GM21619 (cell line): ENCODE measurements at regions not wholly inside any gene's neighbourhood (a gene's known extent, or its start where the extent isn't known, plus 50 kb on each side); places are given as distances from the start of the nearest gene placed in this dataset.
"Not testable (repeated sequence)": the region's sequence is repeated elsewhere in the genome, so short reads cannot be mapped to it uniquely, and the experiment has no call there.

ENCODE experiments used
- ATAC-seq: cut with Tn5 transposase; IDR thresholded peaks from one replicate; pipeline ENCODE4 v1.9.1; 2021; ENCODE audit not compliant: unreplicated experiment

GRCh38 chr16:16559179-16559740, 180.3 kb downstream of the NPIPA7 start:
- not testable (repeated sequence) for ATAC-seq

- not testable (repeated sequence) for ATAC-seq
Measured at GRCh38 chr16:16561532-16561931, 182.6 kb downstream of the NPIPA7 start.

GRCh38 chr16:16563962-16564361, 185.0 kb downstream of the NPIPA7 start:
- ATAC-seq = not testable (repeated sequence)

DNA sequence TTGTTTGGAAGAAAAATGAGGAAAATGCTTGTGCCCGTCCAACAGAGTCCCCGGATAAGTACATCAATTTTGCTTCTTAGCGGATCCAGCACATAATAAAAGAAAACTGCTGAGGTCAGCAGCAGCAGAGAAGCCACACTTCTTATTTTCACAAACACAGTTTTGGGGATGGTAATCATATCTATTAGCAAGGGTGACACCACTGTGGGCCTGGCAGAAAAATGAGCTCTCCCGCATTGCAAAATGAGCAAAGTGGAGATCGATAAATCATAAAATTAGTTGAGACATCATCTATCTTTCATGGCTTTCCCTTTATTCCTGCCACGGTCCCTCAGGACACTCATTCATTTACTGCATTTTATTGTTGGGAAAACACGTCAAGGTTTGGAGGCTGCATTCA, 186.4 kb downstream of the NPIPA7 start:
- not testable (repeated sequence) for ATAC-seq

- not testable (repeated sequence) for ATAC-seq
Measured at GRCh38 chr16:16570055-16570454, 191.1 kb downstream of the NPIPA7 start.

DNA sequence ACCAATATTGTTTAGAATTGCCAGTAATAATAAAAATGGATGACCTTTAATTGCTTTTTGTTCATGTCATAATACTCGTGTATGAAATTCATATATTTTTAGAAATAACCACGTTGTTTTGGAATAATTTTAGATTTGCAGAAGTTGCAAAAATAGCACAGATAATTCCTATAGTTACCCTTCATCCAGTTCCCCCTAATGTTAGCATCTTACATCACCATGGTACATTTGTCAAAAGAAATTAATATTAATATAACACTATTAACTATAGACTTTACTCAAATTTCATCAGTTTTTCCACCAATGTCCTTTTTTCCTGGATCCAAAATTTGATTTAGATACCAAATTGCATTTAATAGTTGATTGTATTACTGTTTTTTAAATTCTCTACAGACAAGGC, 191.9 kb downstream of the NPIPA7 start:
- not testable (repeated sequence) for ATAC-seq

GRCh38 chr16:16572130-16572774, 193.3 kb downstream of the NPIPA7 start:
- not testable (repeated sequence) for ATAC-seq

DNA sequence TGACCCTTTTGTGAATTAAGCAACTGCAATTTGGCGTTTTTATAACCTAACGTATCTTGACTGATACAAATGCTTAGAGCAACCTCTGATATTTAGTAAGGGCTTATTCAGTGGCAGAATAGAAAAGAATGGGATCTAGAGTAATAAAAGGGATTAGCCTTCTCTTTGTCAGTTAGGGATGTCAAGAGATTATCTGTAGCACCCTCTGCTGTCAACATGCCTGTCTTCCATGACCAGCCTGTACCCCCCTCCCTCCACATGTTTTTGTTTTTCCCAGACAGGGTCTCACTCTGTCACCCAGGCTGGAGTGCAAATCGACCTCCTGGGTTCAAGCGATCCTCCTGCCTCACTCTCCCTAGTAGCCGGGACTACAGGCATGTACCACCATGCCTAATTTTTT, 198.1 kb downstream of the NPIPA7 start:
- ATAC-seq = not testable (repeated sequence)

DNA sequence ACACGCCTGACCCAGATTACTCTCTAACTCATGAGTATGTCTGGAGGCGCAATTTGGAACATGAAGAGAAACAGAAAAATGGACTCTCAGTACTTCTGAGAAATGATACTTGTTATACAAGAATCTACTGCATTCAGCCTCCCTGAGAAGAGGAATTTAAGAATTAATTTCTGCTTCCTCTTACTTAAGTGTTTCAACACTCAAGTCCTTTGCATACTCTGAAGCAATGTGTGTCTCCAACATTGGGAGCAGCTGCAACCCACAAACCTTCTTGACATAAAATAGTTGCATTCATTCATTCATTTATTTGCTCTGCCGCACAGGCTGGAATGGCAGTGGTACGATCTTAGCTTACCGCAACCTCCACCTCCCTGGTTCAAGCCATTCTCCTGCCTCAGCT, 199.8 kb downstream of the NPIPA7 start:
- ATAC-seq = no peak

- not testable (repeated sequence) for ATAC-seq
Measured at GRCh38 chr16:16582916-16583315, 204.0 kb downstream of the NPIPA7 start.

- ATAC-seq = not testable (repeated sequence)
Measured at GRCh38 chr16:16586073-16586651, 207.2 kb downstream of the NPIPA7 start.

DNA sequence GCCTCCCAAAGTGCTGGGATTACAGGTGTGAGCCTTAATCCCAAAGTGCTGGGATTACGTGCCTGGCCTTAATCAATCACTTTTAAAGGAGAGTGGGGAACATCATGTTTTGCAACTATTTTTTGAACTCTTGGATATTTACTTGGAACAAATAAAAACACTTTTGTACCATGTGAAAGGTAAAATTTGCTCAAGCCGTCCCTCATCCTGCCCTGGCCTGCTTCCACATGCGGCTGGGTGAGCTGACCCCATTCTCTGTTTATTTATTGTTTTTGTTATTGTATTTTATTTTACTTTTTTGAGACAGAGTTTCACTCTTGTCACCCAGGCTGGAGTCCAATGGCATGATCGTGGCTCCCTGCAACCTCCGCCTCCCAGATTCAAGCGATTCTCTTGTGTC, 208.0 kb downstream of the NPIPA7 start:
- ATAC-seq = not testable (repeated sequence)

DNA sequence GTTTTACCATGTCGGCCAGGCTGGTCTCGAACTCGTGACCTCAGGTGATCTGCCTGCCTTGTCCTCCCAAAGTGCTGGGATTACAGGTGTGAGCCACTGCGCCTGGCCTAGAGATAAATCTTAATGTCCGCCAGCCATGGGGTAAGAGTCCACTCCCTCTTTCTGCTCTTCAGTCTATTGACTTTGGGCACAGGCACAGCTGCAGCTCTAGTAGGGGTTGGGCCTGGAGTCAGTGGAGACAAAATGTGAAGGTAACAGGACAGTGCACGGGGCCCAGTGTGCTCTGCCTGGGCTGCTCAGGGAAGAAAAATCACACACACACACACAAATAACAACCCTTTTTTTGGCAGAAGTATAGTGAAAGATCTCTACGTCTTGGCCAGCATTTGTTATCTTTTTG, 209.5 kb downstream of the NPIPA7 start:
- not testable (repeated sequence) for ATAC-seq

DNA sequence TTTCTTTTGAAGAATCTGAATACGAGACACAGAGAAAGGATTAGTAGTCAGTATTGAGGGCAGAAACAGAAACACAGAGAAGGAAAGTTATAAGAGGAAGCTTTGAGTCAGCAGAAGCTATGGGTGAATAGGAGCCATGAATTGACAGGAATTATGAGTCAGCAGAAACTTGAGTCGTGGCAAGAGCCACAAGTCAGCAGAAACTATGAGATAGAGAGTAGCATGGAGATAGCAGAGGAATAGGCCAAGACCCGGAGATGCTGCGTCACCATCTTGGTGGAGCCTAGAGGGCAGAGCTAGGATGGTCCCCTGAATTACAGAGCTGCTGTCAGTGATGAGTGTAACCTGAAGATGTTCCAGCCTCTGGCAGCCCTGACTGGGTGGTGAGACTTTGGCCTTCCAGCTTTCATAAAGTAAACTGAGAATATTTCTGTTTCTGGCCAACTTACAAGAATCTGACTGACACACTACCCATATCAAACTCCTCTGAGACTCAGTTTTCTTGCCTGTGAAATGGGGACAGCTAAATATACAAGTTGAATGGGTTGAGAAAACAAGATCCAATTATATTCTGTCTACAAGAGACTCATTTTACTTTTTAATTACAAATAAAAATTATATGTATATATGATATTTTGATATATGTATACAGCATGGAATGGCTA, 211.8 kb downstream of the NPIPA7 start:
- not testable (repeated sequence) for ATAC-seq

DNA sequence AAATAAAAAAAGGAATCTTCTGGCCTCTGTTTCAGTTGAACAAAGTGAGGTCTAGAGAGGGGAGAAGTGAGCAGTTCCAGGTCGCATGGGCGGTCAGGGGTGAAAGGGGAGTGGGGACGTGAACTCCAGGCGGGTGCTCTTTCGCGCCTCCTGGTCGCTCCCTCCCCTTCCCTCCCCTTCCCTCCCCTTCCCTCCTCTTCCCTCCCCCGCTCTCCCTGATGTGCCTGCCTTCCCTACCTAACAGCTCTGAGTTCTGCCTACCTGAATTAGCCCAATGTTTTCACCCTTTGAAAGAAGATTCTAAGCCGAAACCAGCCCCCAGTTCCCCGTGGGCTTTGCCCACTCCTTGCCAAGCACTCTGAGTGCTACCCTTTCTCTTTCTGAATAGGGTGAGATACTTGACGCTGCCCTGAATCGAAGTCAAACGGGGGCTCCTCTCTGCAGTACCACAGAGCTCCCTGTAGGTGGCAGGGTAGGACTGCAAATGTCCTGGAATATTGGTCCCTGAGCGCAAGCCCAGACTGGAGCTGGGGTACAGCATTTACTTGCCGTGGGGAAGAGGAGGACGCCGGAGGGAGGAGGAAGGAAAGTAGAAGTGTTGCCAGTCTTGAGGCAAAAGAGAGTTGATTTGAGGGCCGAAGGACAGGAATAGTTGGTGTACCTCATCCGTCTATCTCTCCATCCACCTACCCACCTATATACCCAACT, 214.4 kb downstream of the NPIPA7 start:
- not testable (repeated sequence) for ATAC-seq

GRCh38 chr16:16595029-16595718, 216.2 kb downstream of the NPIPA7 start:
- ATAC-seq = not testable (repeated sequence)

- not testable (repeated sequence) for ATAC-seq
Measured at GRCh38 chr16:16601239-16601638, 222.3 kb downstream of the NPIPA7 start.

GRCh38 chr16:16607401-16608082, 228.6 kb downstream of the NPIPA7 start:
- ATAC-seq = not testable (repeated sequence)

DNA sequence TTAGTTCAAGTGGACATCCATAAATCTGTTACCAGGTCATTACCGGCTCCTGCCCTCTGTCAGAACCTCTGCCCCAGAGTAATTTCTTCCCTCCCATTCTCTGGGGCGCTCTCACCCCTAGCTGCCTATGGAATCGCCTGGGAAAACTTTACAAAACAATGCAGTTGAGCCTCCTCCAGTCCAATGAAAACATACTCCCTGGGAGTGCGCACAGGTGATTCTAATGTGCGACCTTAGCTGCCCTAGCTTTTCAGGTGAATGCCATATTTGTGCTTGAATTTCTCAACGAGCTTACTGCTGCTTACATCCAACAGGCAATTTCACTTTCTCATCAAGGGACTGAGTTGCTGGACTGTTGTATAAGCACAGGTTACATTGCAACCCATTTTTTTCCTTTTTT, 230.7 kb downstream of the NPIPA7 start:
- ATAC-seq = not testable (repeated sequence)

GRCh38 chr16:16610389-16610967, 231.5 kb downstream of the NPIPA7 start:
- not testable (repeated sequence) for ATAC-seq
